ENCODE measurements at regions not wholly inside any gene's neighbourhood (a gene's known extent, or its start where the extent isn't known, plus 50 kb on each side); places are given as distances from the start of the nearest gene placed in this dataset.

- Histone ChIP-seq H3K4me3 (no peak overlapping the region), H3K36me3 (no peaks in the 10 kb centered on the region), H3K4me1 (peaks cover 0 to 12% (median 5%) of the 10 kb centered on the region in 4 donors), H3K27ac (peak overlapping the region in 1 of 5 donors; percentile 10), H3K9me3 (no peaks in the 10 kb centered on the region), H3K27me3 (peaks cover 0 to 14% (median 0%) of the 10 kb centered on the region in 3 donors)
- peak in 1 of 2 donors; percentile 50 for DNase-seq
- no peak for TF ChIP-seq EP300 (IDR thresholded peaks at IDR 0.05)
- WGBS, 5 donors: 15 to 30% (median 16%) methylated on average over 17 of the region's 17 CpGs
- intact Hi-C loops (cut with DNase I; ENCODE audit: low total_unique reads): no loop called here
Measured at GRCh38 chr20:57999465-58000111, 228.9 kb downstream of the ANKRD60 start.

GRCh38 chr20:57998981-57999464 is 229.4 kb downstream of the ANKRD60 start:
- H3K4me1 ChIP-seq: peaks cover 0 to 12% (median 5%) of the 10 kb centered on the region in 4 donors
- H3K4me3 ChIP-seq: no peak overlapping the region
- no peaks in the 10 kb centered on the region for H3K9me3 ChIP-seq
- no peak for DNase-seq
- H3K27me3 ChIP-seq: peaks cover 0 to 14% (median 0%) of the 10 kb centered on the region in 3 donors
- 59 to 71% (median 60%) methylated on average over 3 to 9 of the region's 9 CpGs for WGBS, 5 donors
- peak overlapping the region in 1 of 5 donors; percentile 10 for H3K27ac ChIP-seq
- TF ChIP-seq POLR2AphosphoS5 (IDR thresholded peaks at IDR 0.05) (no peak), CTCF (IDR thresholded peaks at IDR 0.05) (no peak), EP300 (IDR thresholded peaks at IDR 0.05) (no peak), POLR2A (IDR thresholded peaks at IDR 0.05) (no peak)
- H3K36me3 ChIP-seq: no peaks in the 10 kb centered on the region
- intact Hi-C loops (cut with DNase I; ENCODE audit: low total_unique reads): no loop called here

GRCh38 chr20:57998276-57998675 is 230.2 kb downstream of the ANKRD60 start:
- no peak for TF ChIP-seq POLR2AphosphoS5 (IDR thresholded peaks at IDR 0.05)
- TF ChIP-seq CTCF (IDR thresholded peaks at IDR 0.05): no peak
- no peak for TF ChIP-seq POLR2A (IDR thresholded peaks at IDR 0.05)
- TF ChIP-seq EP300 (IDR thresholded peaks at IDR 0.05): no peak
- Histone ChIP-seq H3K27ac (no peak overlapping the region), H3K36me3 (no peaks in the 10 kb centered on the region), H3K27me3 (peaks cover 0 to 14% (median 0%) of the 10 kb centered on the region in 3 donors), H3K9me3 (no peaks in the 10 kb centered on the region), H3K4me1 (peaks cover 0 to 12% (median 5%) of the 10 kb centered on the region in 4 donors), H3K4me3 (no peak overlapping the region)
- DNase-seq: no peak
- WGBS, 5 donors: 59 to 79% (median 72%) methylated on average over 6 of the region's 6 CpGs
- intact Hi-C loops (cut with DNase I; ENCODE audit: low total_unique reads): no loop called here

- H3K27me3 ChIP-seq: peaks cover 0 to 19% (median 0%) of the 10 kb centered on the region in 3 donors
- intact Hi-C loops (cut with DNase I; ENCODE audit: low total_unique reads): no loop called here
- TF ChIP-seq CTCF (IDR thresholded peaks at IDR 0.05): no peak
- DNase-seq: no peak
- peaks cover 0 to 12% (median 5%) of the 10 kb centered on the region in 4 donors for H3K4me1 ChIP-seq
- H3K27ac ChIP-seq: no peak overlapping the region
- no peaks in the 10 kb centered on the region for H3K36me3 ChIP-seq
- no peak overlapping the region for H3K4me3 ChIP-seq
- WGBS, 5 donors: 45 to 65% (median 49%) methylated on average over 2 of the region's 2 CpGs
- no peaks in the 10 kb centered on the region for H3K9me3 ChIP-seq
Measured at GRCh38 chr20:57996936-57997890, 231.2 kb downstream of the ANKRD60 start.
